ENCODE measurements at regions not wholly inside any gene's neighbourhood (a gene's known extent, or its start where the extent isn't known, plus 50 kb on each side); places are given as distances from the start of the nearest gene placed in this dataset.
A peak's percentile ranks its signal among the peaks of the same experiment; 100 is the strongest.
"Not testable (repeated sequence)": the region's sequence is repeated elsewhere in the genome, so short reads cannot be mapped to it uniquely, and the experiment has no call there.

DNA sequence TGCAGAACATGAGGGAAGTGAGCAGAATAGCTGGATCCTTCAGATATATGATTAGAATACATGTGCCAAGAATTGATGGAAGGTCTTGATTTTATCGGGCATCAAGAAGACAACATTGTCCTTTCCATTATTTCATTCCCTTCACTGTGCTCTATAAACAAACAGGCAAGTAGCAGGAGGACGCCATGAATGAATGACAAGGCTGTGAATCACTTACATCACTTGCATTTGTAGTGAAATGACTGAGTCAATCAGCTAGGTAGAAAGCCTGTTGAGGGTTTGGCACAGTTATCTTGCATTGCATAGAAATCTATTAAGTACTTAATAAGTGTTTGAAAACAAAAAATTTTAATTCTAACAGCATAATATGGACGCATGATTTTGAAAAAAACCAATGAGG, 548.8 kb upstream of the IZUMO3 start:
- POLR2A ChIA-PET = no interaction called here
- Mint-ChIP-seq H3K9me3 (peaks cover 0 to 29% (median 14%) of the 10 kb centered on the region in 9 donors), H3K36me3 (peaks cover 0 to 11% (median 0%) of the 10 kb centered on the region in 3 donors), H3K27me3 (no peaks in the 10 kb centered on the region), H3K4me3 (no peak overlapping the region), H3K4me1 (no peaks in the 10 kb centered on the region), H3K27ac (no peak overlapping the region)
- DNase-seq (no peak), ATAC-seq (no peak)

GRCh38 chr9:25078202-25078601, 532.5 kb upstream of the IZUMO3 start:
- ATAC-seq = no peak
- no peak overlapping the region for H3K27ac Mint-ChIP-seq

DNA sequence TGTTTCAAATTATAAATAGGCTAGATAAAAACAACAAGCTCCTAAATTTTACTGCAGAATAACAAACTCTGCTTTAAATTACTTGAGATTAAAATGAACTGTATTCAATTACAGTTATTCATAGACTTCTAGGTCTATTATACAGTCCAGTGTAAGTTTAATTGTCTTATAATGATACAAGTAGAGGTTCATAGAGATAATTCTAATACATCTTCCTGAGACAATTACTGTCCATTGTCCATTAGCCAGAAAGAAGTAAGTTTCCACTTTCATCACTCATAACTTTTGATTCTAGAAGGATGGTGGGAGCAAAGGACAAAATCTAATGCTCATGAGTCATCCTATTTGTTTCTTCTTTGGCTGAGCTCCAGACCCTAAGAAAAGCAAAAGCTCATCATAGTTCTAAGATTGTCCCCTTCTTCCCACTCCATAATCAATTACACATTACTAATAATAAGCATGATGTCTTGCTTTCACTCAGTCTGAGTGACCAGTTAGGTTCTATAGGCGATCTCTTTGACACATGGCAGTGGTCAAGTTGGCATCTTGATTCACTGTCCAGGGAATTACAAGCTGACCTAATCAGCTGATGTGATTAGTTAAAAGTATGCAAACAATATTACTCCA, 502.5 kb upstream of the IZUMO3 start:
- no peak overlapping the region for H3K4me3 Mint-ChIP-seq
- H3K36me3 Mint-ChIP-seq = no peaks in the 10 kb centered on the region
- no peaks in the 10 kb centered on the region for H3K27me3 Mint-ChIP-seq
- H3K4me1 Mint-ChIP-seq = no peaks in the 10 kb centered on the region
- POLR2A ChIA-PET = no interaction called here
- H3K9me3 Mint-ChIP-seq = peaks cover 0 to 30% (median 14%) of the 10 kb centered on the region in 9 donors
- no peak overlapping the region for H3K27ac Mint-ChIP-seq
- ATAC-seq = no peak
- no peak for DNase-seq

More at GRCh38 chr9:25078202-25078601, 532.5 kb upstream of the IZUMO3 start:
- POLR2A ChIA-PET = no interaction called here
- Mint-ChIP-seq H3K36me3 (no peaks in the 10 kb centered on the region), H3K27me3 (no peaks in the 10 kb centered on the region), H3K4me3 (no peak overlapping the region), H3K9me3 (peaks cover 3 to 20% (median 15%) of the 10 kb centered on the region in 9 donors), H3K4me1 (no peaks in the 10 kb centered on the region)
- no peak for DNase-seq

GRCh38 chr9:25045469-25045868, 499.8 kb upstream of the IZUMO3 start:
- ATAC-seq, POLR2A ChIA-PET, DNase-seq, H3K36me3 Mint-ChIP-seq, H3K27me3 Mint-ChIP-seq, H3K27ac Mint-ChIP-seq, H3K4me1 Mint-ChIP-seq, H3K4me3 Mint-ChIP-seq: not testable (repeated sequence)
- peaks cover 0 to 35% (median 19%) of the 10 kb centered on the region in 9 donors for H3K9me3 Mint-ChIP-seq

DNA sequence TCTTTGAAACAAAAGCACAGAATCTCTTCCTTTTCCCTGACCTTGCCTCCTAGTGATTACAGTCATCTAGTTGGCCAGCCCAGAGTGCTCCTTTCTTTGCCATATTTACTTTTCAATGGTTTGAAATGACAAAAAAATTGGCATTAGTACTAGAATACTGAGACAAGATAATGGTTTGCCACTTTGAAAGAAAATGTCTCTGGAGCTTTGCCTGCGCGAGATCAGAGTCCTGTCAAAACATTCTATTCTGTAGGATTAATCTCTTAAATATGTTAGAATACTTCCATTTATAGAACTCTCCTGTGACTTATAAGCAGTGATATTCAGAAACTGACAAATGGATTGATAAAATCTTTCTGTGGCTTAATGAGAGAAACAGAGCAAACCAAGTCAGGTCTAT, 484.0 kb upstream of the IZUMO3 start:
- Mint-ChIP-seq H3K4me1 (no peaks in the 10 kb centered on the region), H3K27me3 (no peaks in the 10 kb centered on the region), H3K36me3 (peaks cover 0 to 6% (median 0%) of the 10 kb centered on the region in 3 donors), H3K4me3 (no peak overlapping the region), H3K27ac (no peak overlapping the region), H3K9me3 (peaks cover 0 to 33% (median 16%) of the 10 kb centered on the region in 9 donors)
- no peak for DNase-seq
- POLR2A ChIA-PET = no interaction called here
- ATAC-seq = no peak

DNA sequence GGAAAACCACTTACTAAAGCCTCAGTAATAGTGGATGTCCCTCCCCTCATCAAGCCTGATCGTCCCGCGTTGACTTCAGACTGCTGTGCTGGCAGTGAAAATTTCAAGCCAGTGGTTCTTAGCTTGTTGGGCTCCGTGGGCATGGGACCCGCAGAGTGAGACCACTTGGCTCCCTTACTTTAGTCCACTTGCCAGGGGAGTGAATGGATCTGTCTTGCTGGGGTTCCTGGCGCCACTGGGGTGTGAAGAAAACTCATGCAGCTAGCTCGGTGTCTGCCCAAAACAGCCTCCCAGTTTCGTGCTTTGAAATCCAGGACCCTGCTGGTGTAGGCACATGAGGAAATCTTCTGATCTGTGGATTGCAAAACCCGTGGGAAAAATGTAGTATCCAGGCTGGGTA, 480.0 kb upstream of the IZUMO3 start:
- Mint-ChIP-seq H3K27me3 (no peaks in the 10 kb centered on the region), H3K36me3 (peaks cover 0 to 14% (median 0%) of the 10 kb centered on the region in 3 donors), H3K4me3 (no peak overlapping the region), H3K27ac (no peak overlapping the region), H3K4me1 (no peaks in the 10 kb centered on the region), H3K9me3 (peaks cover 9 to 59% (median 28%) of the 10 kb centered on the region in 9 donors)
- POLR2A ChIA-PET = no interaction called here
- ATAC-seq = no peak
- DNase-seq = no peak

DNA sequence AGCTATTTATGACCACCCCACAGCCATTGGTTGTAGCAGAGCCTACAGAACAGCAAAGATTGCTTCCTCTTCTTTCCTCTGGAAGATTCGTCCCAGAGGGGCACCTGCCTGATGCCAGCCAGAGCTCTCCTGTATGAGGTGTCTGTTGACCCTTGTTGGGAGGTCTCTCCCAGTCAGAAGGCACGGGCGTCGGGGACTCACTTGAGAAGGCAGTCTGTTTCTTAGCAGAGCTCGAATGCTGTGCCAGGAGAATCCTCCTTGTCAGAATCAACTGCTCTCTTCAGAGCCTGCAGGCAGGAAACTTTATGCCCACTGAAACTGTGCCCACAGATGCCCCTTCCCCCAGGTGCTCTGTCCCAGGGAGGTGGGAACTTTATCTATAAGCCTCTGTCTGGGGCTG, 479.5 kb upstream of the IZUMO3 start:
- Mint-ChIP-seq H3K4me1 (no peaks in the 10 kb centered on the region), H3K9me3 (peaks cover 12 to 62% (median 28%) of the 10 kb centered on the region in 9 donors), H3K27ac (no peak overlapping the region), H3K4me3 (no peak overlapping the region), H3K27me3 (no peaks in the 10 kb centered on the region), H3K36me3 (peaks cover 0 to 14% (median 0%) of the 10 kb centered on the region in 3 donors)
- no peak for DNase-seq
- no peak for ATAC-seq
- POLR2A ChIA-PET = no interaction called here

DNA sequence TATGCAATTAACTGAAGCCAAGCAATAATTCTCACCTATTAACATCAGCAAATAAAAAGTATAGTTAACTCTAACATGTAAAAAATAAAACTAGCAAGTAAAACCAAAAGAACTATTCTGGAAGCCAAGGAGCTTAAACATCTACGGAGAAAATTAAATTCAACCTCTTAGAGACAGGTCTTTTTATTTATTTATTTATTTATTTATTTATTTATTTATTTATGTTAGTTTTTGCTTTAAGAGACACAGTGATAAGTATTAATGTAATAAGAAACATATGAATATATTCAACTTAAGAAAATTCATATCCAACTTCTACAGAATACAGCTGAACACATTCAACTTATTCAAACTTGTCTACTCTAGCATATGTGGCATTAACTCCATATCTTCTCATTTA, 472.1 kb upstream of the IZUMO3 start:
- POLR2A ChIA-PET = no interaction called here
- H3K27me3 Mint-ChIP-seq = no peaks in the 10 kb centered on the region
- H3K4me1 Mint-ChIP-seq = no peaks in the 10 kb centered on the region
- H3K36me3 Mint-ChIP-seq = peaks cover 0 to 5% (median 0%) of the 10 kb centered on the region in 3 donors
- ATAC-seq = no peak
- H3K27ac Mint-ChIP-seq = no peak overlapping the region
- DNase-seq = no peak
- H3K4me3 Mint-ChIP-seq = no peak overlapping the region
- H3K9me3 Mint-ChIP-seq = peaks cover 9 to 47% (median 30%) of the 10 kb centered on the region in 9 donors

DNA sequence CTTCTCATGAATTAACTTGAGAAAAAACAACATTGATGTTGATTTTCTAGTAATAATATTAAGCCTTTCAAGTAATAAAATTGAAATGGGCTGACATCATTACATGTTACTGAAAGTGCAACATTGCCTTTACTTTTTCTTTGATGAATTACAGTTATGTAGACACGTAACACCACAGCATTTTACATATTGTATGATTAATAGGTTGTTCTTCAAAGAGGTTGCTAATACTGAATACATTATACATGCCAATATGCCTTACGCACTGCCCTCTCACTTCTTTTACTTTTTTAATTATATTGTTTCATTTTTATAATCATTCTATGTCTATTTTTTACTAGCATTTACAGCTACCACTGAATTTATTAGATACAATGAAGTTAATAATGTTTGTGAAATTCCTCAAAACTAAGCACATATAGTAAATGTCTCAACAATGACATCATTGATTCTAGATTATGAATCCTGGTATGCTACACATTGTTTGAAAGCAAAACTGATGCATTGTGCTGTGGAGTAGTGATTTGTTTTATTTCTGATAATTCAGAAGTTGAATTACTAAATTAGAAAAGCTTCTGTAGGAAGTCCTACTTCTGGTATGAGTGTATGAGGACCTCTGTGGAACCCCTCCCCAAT, 464.4 kb upstream of the IZUMO3 start:
- ATAC-seq = no peak
- no peak for DNase-seq
- POLR2A ChIA-PET = no interaction called here
- no peak overlapping the region for H3K27ac Mint-ChIP-seq
- no peaks in the 10 kb centered on the region for H3K4me1 Mint-ChIP-seq
- no peaks in the 10 kb centered on the region for H3K36me3 Mint-ChIP-seq
- H3K27me3 Mint-ChIP-seq = no peaks in the 10 kb centered on the region
- no peak overlapping the region for H3K4me3 Mint-ChIP-seq
- peaks cover 2 to 30% (median 8%) of the 10 kb centered on the region in 9 donors for H3K9me3 Mint-ChIP-seq

GRCh38 chr9:25003686-25004085, 458.0 kb upstream of the IZUMO3 start:
- ATAC-seq = no peak
- no peak for DNase-seq

DNA sequence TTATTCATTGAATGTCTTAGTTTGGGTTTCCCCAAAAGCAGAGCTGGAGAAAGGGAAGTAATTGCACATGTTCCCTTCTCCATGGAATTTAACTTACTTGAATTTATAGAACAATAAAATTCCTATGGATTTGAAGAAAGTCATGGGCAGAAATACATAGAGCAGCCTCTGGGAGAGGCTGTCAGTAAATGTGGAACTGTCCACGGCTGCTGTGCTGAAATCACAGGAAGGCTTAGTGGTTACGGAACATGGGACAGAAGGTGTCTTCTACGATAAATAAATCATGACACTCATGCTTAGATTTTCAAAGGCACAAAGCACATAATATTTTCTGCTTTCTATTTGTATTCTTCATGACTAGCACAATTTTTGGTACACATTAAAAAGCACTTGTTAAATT, 440.6 kb upstream of the IZUMO3 start:
- H3K9me3 Mint-ChIP-seq = peaks cover 3 to 36% (median 14%) of the 10 kb centered on the region in 9 donors

More at GRCh38 chr9:25003686-25004085, 458.0 kb upstream of the IZUMO3 start:
- Mint-ChIP-seq H3K9me3 (peaks cover 5 to 40% (median 17%) of the 10 kb centered on the region in 9 donors), H3K4me1 (no peaks in the 10 kb centered on the region), H3K27ac (no peak overlapping the region), H3K4me3 (no peak overlapping the region), H3K36me3 (no peaks in the 10 kb centered on the region), H3K27me3 (no peaks in the 10 kb centered on the region)
- POLR2A ChIA-PET = no interaction called here

DNA sequence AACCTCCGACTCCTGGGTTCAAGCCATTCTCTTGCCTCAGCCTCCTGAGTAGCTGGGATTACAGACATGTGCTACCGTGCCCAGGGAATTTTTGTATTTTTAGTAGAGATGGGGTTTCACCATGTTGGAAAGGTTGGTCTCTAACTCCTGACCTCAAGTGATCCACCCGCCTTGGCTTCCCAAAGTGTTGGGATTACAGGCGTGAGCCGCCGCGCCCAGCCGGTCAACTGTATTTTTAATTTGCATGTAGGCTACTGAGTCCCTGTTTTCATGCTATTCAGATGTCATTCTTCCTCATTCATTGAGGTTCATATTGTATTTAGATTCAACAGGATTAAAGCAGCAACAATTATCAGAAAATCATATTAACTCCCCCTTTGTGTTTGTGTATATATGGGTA, 425.1 kb upstream of the IZUMO3 start:
- POLR2A ChIA-PET, H3K27ac Mint-ChIP-seq, ATAC-seq, H3K27me3 Mint-ChIP-seq, H3K36me3 Mint-ChIP-seq, H3K4me1 Mint-ChIP-seq, H3K4me3 Mint-ChIP-seq: not testable (repeated sequence)
- peaks cover 4 to 42% (median 16%) of the 10 kb centered on the region in 9 donors for H3K9me3 Mint-ChIP-seq
- DNase-seq = peak in 1 of 10 donors; percentile 11

More for the DNA sequence above, 440.6 kb upstream of the IZUMO3 start:
- Mint-ChIP-seq H3K27me3 (no peaks in the 10 kb centered on the region), H3K4me3 (no peak overlapping the region), H3K36me3 (no peaks in the 10 kb centered on the region), H3K4me1 (no peaks in the 10 kb centered on the region), H3K27ac (no peak overlapping the region)
- DNase-seq (no peak), ATAC-seq (no peak)
- POLR2A ChIA-PET = no interaction called here

- ATAC-seq (no peak), DNase-seq (no peak)
- no peaks in the 10 kb centered on the region for H3K36me3 Mint-ChIP-seq
- H3K4me1 Mint-ChIP-seq = no peaks in the 10 kb centered on the region
- no peaks in the 10 kb centered on the region for H3K27me3 Mint-ChIP-seq
- peaks cover 6 to 43% (median 12%) of the 10 kb centered on the region in 9 donors for H3K9me3 Mint-ChIP-seq
- no peak overlapping the region for H3K4me3 Mint-ChIP-seq
- no peak overlapping the region for H3K27ac Mint-ChIP-seq
- POLR2A ChIA-PET = no interaction called here
Observed at GRCh38 chr9:24961762-24962161, 416.1 kb upstream of the IZUMO3 start.

GRCh38 chr9:24953070-24953469, 407.4 kb upstream of the IZUMO3 start:
- no peak for DNase-seq
- no peaks in the 10 kb centered on the region for H3K4me1 Mint-ChIP-seq
- POLR2A ChIA-PET = no interaction called here
- ATAC-seq = no peak
- H3K27ac Mint-ChIP-seq = no peak overlapping the region
- no peaks in the 10 kb centered on the region for H3K27me3 Mint-ChIP-seq
- no peaks in the 10 kb centered on the region for H3K36me3 Mint-ChIP-seq
- H3K9me3 Mint-ChIP-seq = peaks cover 0 to 30% (median 17%) of the 10 kb centered on the region in 9 donors
- H3K4me3 Mint-ChIP-seq = no peak overlapping the region
